Endothelial cell of umbilical vein (primary cell): ENCODE measurements at regions not wholly inside any gene's neighbourhood (a gene's known extent, or its start where the extent isn't known, plus 50 kb on each side); places are given as distances from the start of the nearest gene placed in this dataset.

Experiments used
- BruUV-seq: library from RNA; stranded (reverse); fragments of 400-500 nt; replicated peaks from 2 replicates; lab custom pipeline; 2021; lab: Mats Ljungman, UMichigan
- CTCF ChIA-PET: fragments of 300-600, 350-600 bp; sonication (Branson Sonifier 250); formaldehyde crosslinking; loops from one replicate; lab custom pipeline; 2021; ENCODE audit warnings: antibody characterized with exemption, inconsistent platforms; lab: Charles Lee
- POLR2A ChIA-PET: fragments of 300-600, 350-600 bp; sonication (Branson Sonifier 250); formaldehyde crosslinking; loops from one replicate; lab custom pipeline; 2021; ENCODE audit warnings: antibody characterized with exemption, inconsistent platforms; lab: Charles Lee
- DNase-seq: peaks from one replicate; pipeline ENCODE4 v3.0.0-alpha.2; 2011; ENCODE audit warnings: low read depth, low spot score
- FAIRE-seq: peaks from 2 replicates; lab custom pipeline; 2011; peaks lifted over from hg19 to GRCh38; lab: Jason Lieb, UNC
- H2AFZ ChIP-seq: 2 replicates; pipeline ENCODE4 v1.6.0; 2012; ENCODE audit warnings: low read depth, low read length, control low read depth, inconsistent platforms
- H3K27ac ChIP-seq: 2 replicates; pipeline ENCODE4 v1.5.1; 2011; ENCODE audit warnings: low read depth, mild to moderate bottlenecking, control low read depth, low read length, moderate library complexity; ENCODE audit not compliant: insufficient read depth
- H3K27me3 ChIP-seq, 2 experiments: 2 replicates each; pipeline versions ENCODE4 v1.6.0 to v1.6.1; 2011; ENCODE audit warnings: low read length in 2 of 2, mixed read lengths in 1 of 2; ENCODE audit not compliant: control insufficient read depth in 2 of 2, insufficient read depth in 2 of 2
- H3K36me3 ChIP-seq, 2 experiments: 2 replicates in 1 of 2; 3 replicates in 1 of 2; pipeline ENCODE4 v1.5.1; 2011; ENCODE audit warnings: low read length in 2 of 2, mild to moderate bottlenecking in 1 of 2, moderate library complexity in 1 of 2; ENCODE audit not compliant: control insufficient read depth in 2 of 2, insufficient read depth in 2 of 2; ENCODE audit errors: extremely low read depth in 1 of 2
- H3K4me1 ChIP-seq: 3 replicates; pipeline ENCODE4 v1.5.1; 2011; ENCODE audit warnings: mild to moderate bottlenecking, low read length; ENCODE audit not compliant: control insufficient read depth, insufficient read depth; ENCODE audit errors: extremely low read depth
- H3K4me2 ChIP-seq: 2 replicates; pipeline ENCODE4 v1.6.1; 2011; ENCODE audit warnings: low read length, control low read depth, mixed read lengths; ENCODE audit not compliant: insufficient read depth
- H3K4me3 ChIP-seq, 3 experiments: fragments of 200-600 bp in 1 of 3; sonication (generic), shearing (Covaris generic) in 1 of 3; replicated peaks in 1 of 3; 2 replicates each; pipeline ENCODE4 v1.5.1; 2011 to 2016; ENCODE audit warnings: control low read depth in 3 of 3, low read length in 3 of 3, mild to moderate bottlenecking in 2 of 3, inconsistent platforms in 1 of 3, low read depth in 1 of 3, moderate library complexity in 1 of 3; ENCODE audit not compliant: insufficient read depth in 1 of 3
- H3K79me2 ChIP-seq: 2 replicates; pipeline ENCODE4 v1.6.0; 2012; ENCODE audit warnings: low read length, inconsistent platforms; ENCODE audit not compliant: control insufficient read depth, insufficient read depth
- H3K9ac ChIP-seq: replicated peaks from 2 replicates; pipeline ENCODE3; 2011; ENCODE audit warnings: low read length, control low read depth; ENCODE audit not compliant: insufficient read depth; ENCODE audit errors: extremely low read depth
- H3K9me1 ChIP-seq: replicated peaks from 3 replicates; pipeline ENCODE4 v1.6.0; 2011; ENCODE audit warnings: mild to moderate bottlenecking, low read length; ENCODE audit not compliant: control insufficient read depth, insufficient read depth; ENCODE audit errors: extremely low read depth
- H3K9me3 ChIP-seq: replicated peaks from 2 replicates; pipeline ENCODE4 v1.5.1; 2012; ENCODE audit warnings: low read length, inconsistent platforms; ENCODE audit not compliant: control insufficient read depth, insufficient read depth
- H4K20me1 ChIP-seq: replicated peaks from 2 replicates; pipeline ENCODE3; 2011; ENCODE audit warnings: mild to moderate bottlenecking, low read length; ENCODE audit not compliant: control insufficient read depth, insufficient read depth; ENCODE audit errors: extremely low read depth
- EZH2 ChIP-seq: IDR thresholded peaks from 2 replicates; pipeline ENCODE4 v1.6.1; 2012; ENCODE audit warnings: borderline replicate concordance, low read depth, mild to moderate bottlenecking, moderate library complexity, low read length, inconsistent platforms; ENCODE audit not compliant: severe bottlenecking
- FOS ChIP-seq: IDR thresholded peaks from 2 replicates; pipeline ENCODE4 v1.6.1; 2011; ENCODE audit warnings: mild to moderate bottlenecking, low read length, moderate library complexity, borderline replicate concordance; ENCODE audit not compliant: insufficient read depth
- GATA2 ChIP-seq: IDR thresholded peaks from 2 replicates; pipeline ENCODE4 v1.7.0; 2011; ENCODE audit warnings: low read depth, mild to moderate bottlenecking, moderate library complexity, mixed read lengths, low read length; ENCODE audit not compliant: insufficient read length, insufficient read depth
- JUN ChIP-seq: IDR thresholded peaks from 2 replicates; pipeline ENCODE4 v1.6.1; 2011; ENCODE audit warnings: borderline replicate concordance, low read depth; ENCODE audit not compliant: insufficient read length, insufficient read depth
- MAX ChIP-seq: IDR thresholded peaks from 2 replicates; pipeline ENCODE4 v1.6.1; 2011; ENCODE audit not compliant: insufficient read depth, insufficient read length
- MYC ChIP-seq: IDR thresholded peaks from one replicate; pipeline ENCODE4 v1.6.1; 2011; ENCODE audit warnings: mild to moderate bottlenecking, low read depth, low read length
- POLR2A ChIP-seq: IDR thresholded peaks from 2 replicates; pipeline ENCODE4 v1.6.1; 2012; ENCODE audit warnings: low read depth, mild to moderate bottlenecking, control low read depth, low read length
- POLR2AphosphoS5 ChIP-seq: IDR thresholded peaks from 2 replicates; pipeline ENCODE4 v1.6.1; 2012; ENCODE audit warnings: low read depth, mild to moderate bottlenecking, control low read depth, low read length, moderate library complexity; ENCODE audit not compliant: insufficient read depth
- dilution Hi-C: fragments of 300-500 bp; cut with MboI; formaldehyde crosslinking; loops from one replicate; pipeline ENCODE4 v1.15.0; 2019; ENCODE audit warnings: low sequenced_read_pairs; ENCODE audit not compliant: extremely low pct_ligation_motif_present
- intact Hi-C: fragments of 100-400 bp; cut with micrococcal nuclease; formaldehyde crosslinking; loops from one replicate; pipeline ENCODE4 v1.10.0; 2022
- TF ChIP-seq, protein P1 (sequence below), 2 donors: IDR thresholded peaks; 1 replicate in 1 of 2; 2 replicates in 1 of 2; pipeline ENCODE4 v1.5.1; 2011; ENCODE audit warnings: low read length in 2 of 2, mild to moderate bottlenecking in 2 of 2, moderate library complexity in 2 of 2, control low read depth in 1 of 2, inconsistent platforms in 1 of 2, low read depth in 1 of 2; ENCODE audit not compliant: insufficient read depth in 1 of 2; ENCODE audit errors: extremely low read depth in 1 of 2

DNA sequence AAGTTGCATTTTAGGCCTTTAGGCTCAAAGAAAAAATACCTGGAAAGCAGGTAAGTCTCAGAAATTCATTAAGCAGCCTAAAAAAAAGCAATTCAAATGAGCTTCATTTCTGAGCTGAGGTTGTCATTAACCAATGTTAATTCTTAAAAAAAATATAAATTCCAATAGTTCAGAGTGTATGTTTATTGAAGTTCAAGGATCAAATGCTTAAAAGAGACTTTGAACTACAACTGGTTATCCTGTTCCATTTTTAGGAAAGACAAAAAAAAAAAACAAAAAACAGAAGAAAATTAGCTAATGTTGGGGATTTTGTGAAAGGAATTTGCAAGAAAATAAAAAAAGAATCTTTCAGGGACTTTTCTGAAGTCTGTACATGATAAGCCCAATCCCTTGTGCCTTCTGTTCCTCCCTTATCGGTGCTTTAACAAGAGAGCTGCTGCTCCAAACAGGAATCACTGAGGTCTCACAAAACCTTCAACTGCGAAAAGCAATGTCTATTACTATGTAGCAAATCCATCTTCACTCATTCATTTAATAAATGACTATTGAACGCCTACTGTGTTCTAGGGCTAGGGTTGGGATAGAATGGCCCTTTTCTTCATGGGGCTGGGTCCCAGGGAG lies 90.3 kb downstream of the FOXF2 start:
- ChIA-PET POLR2A (no interaction called here), CTCF (interaction anchor here (1.2 kb wide), 1 partner anchor 10 kb away, joined by 3 read pairs; no protein-coding TSS in a partner anchor)
- FAIRE-seq = no peak
- Histone ChIP-seq H3K79me2 (no peaks in the 10 kb centered on the region), H3K4me1 (no peaks in the 10 kb centered on the region), H3K4me3 (no peak overlapping the region), H4K20me1 (no peaks in the 10 kb centered on the region), H3K4me2 (no peak overlapping the region), H3K9me3 (no peaks in the 10 kb centered on the region), H3K27me3 (no peaks in the 10 kb centered on the region), H2AFZ (no peak overlapping the region), H3K36me3 (no peaks in the 10 kb centered on the region), H3K9me1 (no peaks in the 10 kb centered on the region), H3K9ac (no peak overlapping the region), H3K27ac (no peak overlapping the region)
- no TSS peak for BruUV-seq
- no peak for TF ChIP-seq GATA2
- TF ChIP-seq FOS = no peak
- no peak for TF ChIP-seq POLR2A
- TF ChIP-seq MAX = no peak
- TF ChIP-seq, protein P1, sequence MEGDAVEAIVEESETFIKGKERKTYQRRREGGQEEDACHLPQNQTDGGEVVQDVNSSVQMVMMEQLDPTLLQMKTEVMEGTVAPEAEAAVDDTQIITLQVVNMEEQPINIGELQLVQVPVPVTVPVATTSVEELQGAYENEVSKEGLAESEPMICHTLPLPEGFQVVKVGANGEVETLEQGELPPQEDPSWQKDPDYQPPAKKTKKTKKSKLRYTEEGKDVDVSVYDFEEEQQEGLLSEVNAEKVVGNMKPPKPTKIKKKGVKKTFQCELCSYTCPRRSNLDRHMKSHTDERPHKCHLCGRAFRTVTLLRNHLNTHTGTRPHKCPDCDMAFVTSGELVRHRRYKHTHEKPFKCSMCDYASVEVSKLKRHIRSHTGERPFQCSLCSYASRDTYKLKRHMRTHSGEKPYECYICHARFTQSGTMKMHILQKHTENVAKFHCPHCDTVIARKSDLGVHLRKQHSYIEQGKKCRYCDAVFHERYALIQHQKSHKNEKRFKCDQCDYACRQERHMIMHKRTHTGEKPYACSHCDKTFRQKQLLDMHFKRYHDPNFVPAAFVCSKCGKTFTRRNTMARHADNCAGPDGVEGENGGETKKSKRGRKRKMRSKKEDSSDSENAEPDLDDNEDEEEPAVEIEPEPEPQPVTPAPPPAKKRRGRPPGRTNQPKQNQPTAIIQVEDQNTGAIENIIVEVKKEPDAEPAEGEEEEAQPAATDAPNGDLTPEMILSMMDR (IDR thresholded peaks at IDR 0.05; ENCODE audit: extremely low read depth in 1 of 2, insufficient read depth in 1 of 2, low read depth in 1 of 2, low read length in 2 of 2) = no peak
- TF ChIP-seq EZH2 = no peak
- no peak for TF ChIP-seq JUN
- TF ChIP-seq POLR2AphosphoS5 = no peak
- no peak for TF ChIP-seq MYC
- dilution Hi-C loops = no loop called here
- intact Hi-C loops = no loop called here
- no peak for DNase-seq
